ENCODE measurements at regions not wholly inside any gene's neighbourhood (a gene's known extent, or its start where the extent isn't known, plus 50 kb on each side); places are given as distances from the start of the nearest gene placed in this dataset.

- no peak for TF ChIP-seq CTCF (conservative IDR thresholded peaks at IDR 0.05; ENCODE audit: low read length)
- TF ChIP-seq EZH2phosphoT487 (IDR thresholded peaks at IDR 0.05; ENCODE audit: borderline replicate concordance, low read depth, low read length) = no peak
Measured at GRCh38 chr2:38237311-38237710, 139.8 kb downstream of the ATL2 start.
